K562 (cell line): ENCODE measurements at regions not wholly inside any gene's neighbourhood (a gene's known extent, or its start where the extent isn't known, plus 50 kb on each side); places are given as distances from the start of the nearest gene placed in this dataset.

Experiments used
- ATAC-seq: fragments of 200-7000 bp; cut with Tn5 transposase; 3 replicates; pipeline ENCODE4 v1.9.1; 2020; ENCODE audit warnings: moderate library complexity
- BruUV-seq: library from RNA; stranded (reverse); fragments of 400-500 nt; replicated peaks from 2 replicates; lab custom pipeline; 2021; lab: Mats Ljungman, UMichigan
- CTCF ChIA-PET: fragments of 300-600 bp; formaldehyde crosslinking; extraction: SDS; loops from one replicate; lab custom pipeline; 2021; ENCODE audit warnings: low intra/inter-chr PET ratio; lab: Yijun Ruan, JAX
- POLR2A ChIA-PET: fragments of 300-600, 350-650 bp; sonication (Branson Sonifier 250); formaldehyde crosslinking; extraction: SDS; loops from one replicate; lab custom pipeline; 2021; ENCODE audit warnings: antibody characterized with exemption, inconsistent platforms; lab: Yijun Ruan, JAX
- DNase-seq, 4 experiments: peaks; one replicate each; pipeline versions ENCODE4 v3.0.0 to v3.0.0-alpha.2; 2011 to 2018; ENCODE audit warnings: low spot score in 3 of 4, mixed read lengths in 3 of 4; ENCODE audit errors: extremely low read depth in 1 of 4
- FAIRE-seq: peaks from 2 replicates; lab custom pipeline; 2011; peaks lifted over from hg19 to GRCh38; lab: Jason Lieb, UNC
- H2AFZ ChIP-seq: 2 replicates; pipeline ENCODE4 v1.6.0; 2011; ENCODE audit warnings: low read depth, low read length, control low read depth, inconsistent platforms
- H3K27ac ChIP-seq: fragments of 200-600 bp; 3 replicates; pipeline ENCODE4 v1.8.0; 2011; ENCODE audit warnings: low read depth, mild to moderate bottlenecking, control low read depth, inconsistent platforms, low read length, moderate library complexity, mixed read lengths; ENCODE audit errors: extremely low read depth
- H3K27me3 ChIP-seq, 2 experiments: fragments of 300-600 bp in 1 of 2; 2 replicates in 1 of 2; 3 replicates in 1 of 2; pipeline versions ENCODE4 v1.6.0 to v1.8.0; 2011; ENCODE audit warnings: inconsistent platforms in 2 of 2, low read length in 2 of 2, mild to moderate bottlenecking in 1 of 2, mixed read lengths in 1 of 2, moderate library complexity in 1 of 2; ENCODE audit not compliant: control insufficient read depth in 2 of 2, insufficient read depth in 2 of 2
- H3K36me3 ChIP-seq: fragments of 300-600 bp; 3 replicates; pipeline ENCODE4 v1.8.0; 2011; ENCODE audit warnings: mild to moderate bottlenecking, low read length, inconsistent platforms; ENCODE audit not compliant: control insufficient read depth, insufficient read depth
- H3K4me1 ChIP-seq, 2 experiments: fragments of 200-600 bp in 1 of 2; replicated peaks in 1 of 2; 2 replicates in 1 of 2; 3 replicates in 1 of 2; pipeline versions ENCODE4 v1.5.1 to v1.8.0; 2011; ENCODE audit warnings: inconsistent platforms in 2 of 2, low read length in 2 of 2, mild to moderate bottlenecking in 1 of 2, mixed read lengths in 1 of 2, moderate library complexity in 1 of 2; ENCODE audit not compliant: control insufficient read depth in 2 of 2, insufficient read depth in 2 of 2
- H3K4me2 ChIP-seq: 2 replicates; pipeline ENCODE4 v1.6.1; 2011; ENCODE audit warnings: low read length, control low read depth, inconsistent platforms, mixed read lengths; ENCODE audit not compliant: insufficient read depth
- H3K4me3 ChIP-seq: fragments of 200-600 bp; sonication (generic), shearing (Covaris generic); 2 replicates; pipeline ENCODE4 v1.5.1; 2016; ENCODE audit warnings: control low read depth, inconsistent platforms
- H3K79me2 ChIP-seq: fragments of 200-600 bp; 3 replicates; pipeline ENCODE4 v1.8.0; 2011; ENCODE audit warnings: low read length, inconsistent platforms; ENCODE audit not compliant: control insufficient read depth, insufficient read depth
- H3K9ac ChIP-seq, 2 experiments: 2 replicates each; pipeline versions ENCODE4 v1.6.0 to v1.6.1; 2011; ENCODE audit warnings: low read depth in 2 of 2, low read length in 2 of 2, control low read depth in 1 of 2, inconsistent platforms in 1 of 2, mild to moderate bottlenecking in 1 of 2, mixed read lengths in 1 of 2; ENCODE audit not compliant: insufficient read depth in 1 of 2
- H3K9me1 ChIP-seq: one replicate; pipeline ENCODE4 v1.6.0; 2011; ENCODE audit warnings: inconsistent platforms, mild to moderate bottlenecking, low read length, moderate library complexity; ENCODE audit not compliant: control insufficient read depth, insufficient read depth
- H3K9me3 ChIP-seq: replicated peaks from 2 replicates; pipeline ENCODE4 v1.5.1; 2011; ENCODE audit warnings: low read depth, low read length, inconsistent platforms; ENCODE audit not compliant: control insufficient read depth, insufficient read depth
- H4K20me1 ChIP-seq: replicated peaks from 2 replicates; pipeline ENCODE4 v1.6.1; 2011; ENCODE audit warnings: low read length, inconsistent platforms, mixed read lengths; ENCODE audit not compliant: control insufficient read depth, insufficient read depth
- ATF4 ChIP-seq: fragments of 450-650 bp; formaldehyde crosslinking; IDR thresholded peaks from 2 replicates; pipeline ENCODE4 v1.4.0; 2022; ENCODE audit warnings: mild to moderate bottlenecking, moderate library complexity
- E2F5 ChIP-seq: sonication (generic); formaldehyde crosslinking; IDR thresholded peaks from 2 replicates; pipeline ENCODE4 v1.8.0; 2022; ENCODE audit warnings: mild to moderate bottlenecking, missing genetic modification reagents
- ETS2 ChIP-seq: IDR thresholded peaks from 2 replicates; pipeline ENCODE4 v1.6.1; 2016; ENCODE audit warnings: borderline replicate concordance, missing genetic modification characterization, mild to moderate bottlenecking, moderate library complexity, missing compliant biosample characterization; ENCODE audit not compliant: poor library complexity, severe bottlenecking
- IRF2 ChIP-seq: sonication (generic); formaldehyde crosslinking; IDR thresholded peaks from 2 replicates; pipeline ENCODE4 v1.8.1; 2022; ENCODE audit warnings: mild to moderate bottlenecking, missing genetic modification reagents
- PTRF ChIP-seq: fragments of 450-650 bp; IDR thresholded peaks from 2 replicates; pipeline ENCODE4 v1.6.1; 2016; ENCODE audit warnings: mild to moderate bottlenecking, missing genetic modification characterization, missing compliant biosample characterization
- RBBP5 ChIP-seq: fragments of 200-600 bp; sonication (generic); IDR thresholded peaks from 2 replicates; pipeline ENCODE4 v1.6.1; 2012; ENCODE audit warnings: borderline replicate concordance, mild to moderate bottlenecking, low read length, control low read depth, inconsistent platforms; ENCODE audit not compliant: insufficient read depth, poor library complexity, severe bottlenecking
- RBFOX2 ChIP-seq: fragments of 200-400 bp; formaldehyde crosslinking; IDR thresholded peaks from 2 replicates; pipeline ENCODE4 v1.6.1; 2017; ENCODE audit warnings: low read depth, mild to moderate bottlenecking, low read length, moderate library complexity
- TSHZ1 ChIP-seq: fragments of 250-450 bp; sonication (Bioruptor Pico); IDR thresholded peaks from 2 replicates; pipeline ENCODE4 v1.4.0; 2020; ENCODE audit warnings: mild to moderate bottlenecking, moderate library complexity
- USF2 ChIP-seq: sonication (generic); formaldehyde crosslinking; IDR thresholded peaks from 2 replicates; pipeline ENCODE4 v1.5.0; 2020; ENCODE audit warnings: missing genetic modification reagents
- ZBTB17 ChIP-seq: fragments of 450-650 bp; formaldehyde crosslinking; IDR thresholded peaks from 2 replicates; pipeline ENCODE4 v1.4.0; 2020; ENCODE audit warnings: mild to moderate bottlenecking
- ZNF766 ChIP-seq: fragments of 200-800 bp; sonication (Bioruptor generic); conservative IDR thresholded peaks from 2 replicates; pipeline ENCODE4 v1.6.1; 2016; ENCODE audit warnings: missing genetic modification characterization, missing compliant biosample characterization
- WGBS: fragments of 100-300 bp; shearing (Covaris generic); methylation state at CpG from one replicate; pipeline ENCODE4 v1.1.6; 2016; ENCODE audit warnings: low coverage, mixed read lengths; ENCODE audit not compliant: insufficient coverage; ENCODE audit errors: missing lambda C conversion rate; 5-methylcytosine and 5-hydroxymethylcytosine counted together
- in situ Hi-C: fragments of 300-500 bp; cut with MboI; formaldehyde crosslinking; loops from 4 replicates; pipeline ENCODE4 v1.15.0; 2018; ENCODE audit warnings: inconsistent platforms, mixed read lengths
- intact Hi-C: fragments of 100-400 bp; cut with micrococcal nuclease; formaldehyde crosslinking; loops from 2 replicates; pipeline ENCODE4 v1.14.2; 2022

GRCh38 chr1:10936998-10937901, 75.2 kb upstream of the TARDBP start:
- in situ Hi-C loops, result no loop called here
- CTCF ChIA-PET, result no interaction called here
- no peak for DNase-seq
- Histone ChIP-seq H3K9me1 (no peaks in the 10 kb centered on the region), H3K9me3 (no peaks in the 10 kb centered on the region), H3K27me3 (peaks cover 21 to 70% of the 10 kb centered on the region in 2 experiments; a peak in 4 of 5 replicates), H2AFZ (no peak overlapping the region), H3K36me3 (no peaks in the 10 kb centered on the region), H4K20me1 (peaks cover 5% of the 10 kb centered on the region; the same call in 1 of the 2 replicates), H3K27ac (no peak overlapping the region), H3K79me2 (no peaks in the 10 kb centered on the region), H3K4me2 (no peak overlapping the region), H3K4me1 (peaks cover 0 to 14% of the 10 kb centered on the region in 2 experiments; a peak in 4 of 5 replicates), H3K9ac (no peak overlapping the region), H3K4me3 (no peak overlapping the region)
- intact Hi-C loops, result no loop called here
- ATAC-seq, result no peak; the same call in 2 of the 3 replicates
- 10% methylated on average over 17 of the region's 19 CpGs for WGBS
- BruUV-seq, result no TSS peak
- POLR2A ChIA-PET, result interaction anchor here (0.7 kb wide), 1 partner anchor 11 kb away, joined by 3 read pairs; no protein-coding TSS in a partner anchor
- TF ChIP-seq ZBTB17, result no peak
- no peak for TF ChIP-seq ZNF766 (CRISPR knock-in tag)
- TF ChIP-seq RBBP5, result no peak
- no peak for TF ChIP-seq TSHZ1 (CRISPR knock-in tag)
- no peak for TF ChIP-seq E2F5 (CRISPR knock-in tag)
- TF ChIP-seq IRF2, result no peak
- no peak for TF ChIP-seq RBFOX2
- TF ChIP-seq PTRF, result no peak
- TF ChIP-seq ATF4, result no peak
- TF ChIP-seq ETS2 (tag), result no peak
- TF ChIP-seq USF2 (CRISPR knock-in tag), result no peak
- no peak for FAIRE-seq
